OCI-LY3 (cell line): ENCODE measurements at regions not wholly inside any gene's neighbourhood (a gene's known extent, or its start where the extent isn't known, plus 50 kb on each side); places are given as distances from the start of the nearest gene placed in this dataset.

Experiments used
- H2AFZ ChIP-seq: fragments of 200-600, 300-600 bp; shearing (Covaris generic); 2 replicates; pipeline ENCODE4 v1.6.0; 2014; ENCODE audit warnings: antibody characterized with exemption, low read depth, low read length
- H3K27ac ChIP-seq: fragments of 200-600, 300-600 bp; sonication (generic); 2 replicates; pipeline ENCODE4 v1.5.1; 2014; ENCODE audit warnings: mild to moderate bottlenecking, low read length, moderate library complexity, mixed read lengths
- H3K27me3 ChIP-seq: fragments of 200-600, 300-600 bp; sonication (generic); 2 replicates; pipeline ENCODE4 v1.6.1; 2014; ENCODE audit warnings: low read depth, low read length, mixed read lengths
- H3K36me3 ChIP-seq: fragments of 200-600, 300-600 bp; sonication (generic); replicated peaks from 2 replicates; pipeline ENCODE3; 2014; ENCODE audit warnings: low read depth, low read length, mixed read lengths
- H3K4me1 ChIP-seq: fragments of 300-600, 200-600 bp; sonication (generic); 2 replicates; pipeline ENCODE4 v1.6.1; 2014; ENCODE audit warnings: low read length, mixed read lengths
- H3K4me2 ChIP-seq: fragments of 200-600, 300-600 bp; sonication (generic); 2 replicates; pipeline ENCODE4 v1.6.1; 2014; ENCODE audit warnings: low read length, mixed read lengths
- H3K4me3 ChIP-seq: fragments of 300-600, 200-600 bp; sonication (generic); 2 replicates; pipeline ENCODE4 v1.5.1; 2014; ENCODE audit warnings: antibody characterized with exemption, mild to moderate bottlenecking, low read length, moderate library complexity
- H3K79me2 ChIP-seq: fragments of 300-600, 200-600 bp; shearing (Covaris generic); 2 replicates; pipeline ENCODE4 v1.6.1; 2014; ENCODE audit warnings: mild to moderate bottlenecking, low read length, mixed read lengths
- H3K9ac ChIP-seq: fragments of 300-600, 200-600 bp; shearing (Covaris generic); 2 replicates; pipeline ENCODE4 v1.6.0; 2014; ENCODE audit warnings: mild to moderate bottlenecking, low read length, moderate library complexity
- H3K9me3 ChIP-seq: fragments of 200-600, 300-600 bp; shearing (Covaris generic); 2 replicates; pipeline ENCODE4 v1.6.1; 2014; ENCODE audit warnings: low read length, mixed read lengths; ENCODE audit not compliant: insufficient read depth
- H4K20me1 ChIP-seq: fragments of 200-600, 300-600 bp; sonication (generic); 2 replicates; pipeline ENCODE4 v1.6.1; 2016; ENCODE audit warnings: low read length, mixed read lengths; ENCODE audit not compliant: insufficient read depth
- CTCF ChIP-seq: fragments of 200-600, 300-600 bp; sonication (generic); IDR thresholded peaks from 2 replicates; pipeline ENCODE4 v1.5.1; 2014; ENCODE audit warnings: antibody characterized with exemption, low read length, low read depth
- EZH2phosphoT487 ChIP-seq: fragments of 200-600 bp; shearing (Covaris generic); IDR thresholded peaks from 2 replicates; pipeline ENCODE4 v1.6.1; 2018; ENCODE audit warnings: antibody characterized with exemption, mixed run types, low read depth

- Histone ChIP-seq H3K36me3 (no peaks in the 10 kb centered on the region), H3K27ac (no peak overlapping the region), H3K27me3 (no peaks in the 10 kb centered on the region), H3K4me1 (peaks cover 24% of the 10 kb centered on the region), H3K9me3 (no peaks in the 10 kb centered on the region), H2AFZ (no peak overlapping the region), H3K4me2 (no peak overlapping the region), H4K20me1 (no peaks in the 10 kb centered on the region), H3K9ac (no peak overlapping the region), H3K79me2 (no peaks in the 10 kb centered on the region), H3K4me3 (no peak overlapping the region)
- TF ChIP-seq EZH2phosphoT487 (no peak), CTCF (no peak)
Observed at GRCh38 chr14:42563313-42563712, 956.6 kb downstream of the LRFN5 start.

- H3K27me3 ChIP-seq, result no peaks in the 10 kb centered on the region
- no peak overlapping the region for H3K4me3 ChIP-seq
- no peaks in the 10 kb centered on the region for H3K9me3 ChIP-seq
- H4K20me1 ChIP-seq, result no peaks in the 10 kb centered on the region
- TF ChIP-seq EZH2phosphoT487 (no peak), CTCF (no peak)
- H3K36me3 ChIP-seq, result no peaks in the 10 kb centered on the region
- H3K4me2 ChIP-seq, result no peak overlapping the region
- no peaks in the 10 kb centered on the region for H3K79me2 ChIP-seq
- H3K27ac ChIP-seq, result no peak overlapping the region
- H3K4me1 ChIP-seq, result no peaks in the 10 kb centered on the region
- H3K9ac ChIP-seq, result no peak overlapping the region
- no peak overlapping the region for H2AFZ ChIP-seq
Observed at GRCh38 chr14:42556551-42556950, 949.9 kb downstream of the LRFN5 start.

- no peaks in the 10 kb centered on the region for H3K27me3 ChIP-seq
- no peak overlapping the region for H3K27ac ChIP-seq
- H3K4me3 ChIP-seq, result no peak overlapping the region
- no peaks in the 10 kb centered on the region for H3K4me1 ChIP-seq
- no peaks in the 10 kb centered on the region for H3K79me2 ChIP-seq
- H4K20me1 ChIP-seq, result no peaks in the 10 kb centered on the region
- no peaks in the 10 kb centered on the region for H3K36me3 ChIP-seq
- no peak overlapping the region for H2AFZ ChIP-seq
- no peak overlapping the region for H3K9ac ChIP-seq
- no peak for TF ChIP-seq CTCF
- TF ChIP-seq EZH2phosphoT487, result no peak
- H3K9me3 ChIP-seq, result no peaks in the 10 kb centered on the region
- no peak overlapping the region for H3K4me2 ChIP-seq
Observed at GRCh38 chr14:42555365-42555764, 948.7 kb downstream of the LRFN5 start.

GRCh38 chr14:42554091-42554490 lies 947.4 kb downstream of the LRFN5 start:
- no peaks in the 10 kb centered on the region for H3K27me3 ChIP-seq
- no peaks in the 10 kb centered on the region for H3K9me3 ChIP-seq
- no peaks in the 10 kb centered on the region for H3K4me1 ChIP-seq
- no peaks in the 10 kb centered on the region for H4K20me1 ChIP-seq
- no peaks in the 10 kb centered on the region for H3K36me3 ChIP-seq
- H2AFZ ChIP-seq, result no peak overlapping the region
- H3K4me2 ChIP-seq, result no peak overlapping the region
- H3K79me2 ChIP-seq, result no peaks in the 10 kb centered on the region
- no peak overlapping the region for H3K27ac ChIP-seq
- H3K4me3 ChIP-seq, result no peak overlapping the region
- no peak overlapping the region for H3K9ac ChIP-seq
- TF ChIP-seq EZH2phosphoT487 (no peak), CTCF (no peak)
